WERI-Rb-1 (cell line): ENCODE measurements at regions not wholly inside any gene's neighbourhood (a gene's known extent, or its start where the extent isn't known, plus 50 kb on each side); places are given as distances from the start of the nearest gene placed in this dataset.

ENCODE experiments used
- DNase-seq: peaks from one replicate; pipeline ENCODE4 v3.0.0-alpha.2; 2020
- H3K27ac ChIP-seq: fragments of 250-450 bp; sonication (Bioruptor Pico); 2 replicates; pipeline ENCODE4 v1.5.1; 2020; ENCODE audit warnings: mild to moderate bottlenecking, moderate library complexity
- H3K27me3 ChIP-seq: fragments of 250-450 bp; sonication (Bioruptor Pico); 2 replicates; pipeline ENCODE4 v1.5.1; 2021; ENCODE audit warnings: mild to moderate bottlenecking, low read depth, moderate library complexity; ENCODE audit not compliant: insufficient read depth, severe bottlenecking
- H3K36me3 ChIP-seq: fragments of 250-450 bp; sonication (Bioruptor Pico); 2 replicates; pipeline ENCODE4 v1.5.1; 2020; ENCODE audit warnings: mild to moderate bottlenecking, moderate library complexity
- H3K4me3 ChIP-seq: 2 replicates; pipeline ENCODE4 v1.5.1; 2011; ENCODE audit warnings: low read depth, mild to moderate bottlenecking, control low read depth, low read length
- H3K9me3 ChIP-seq: fragments of 250-450 bp; sonication (Bioruptor Pico); 2 replicates; pipeline ENCODE4 v1.5.1; 2021; ENCODE audit warnings: mild to moderate bottlenecking, moderate library complexity; ENCODE audit not compliant: severe bottlenecking
- TF ChIP-seq, protein P1 (sequence below): IDR thresholded peaks from 2 replicates; pipeline ENCODE4 v1.5.1; 2011; ENCODE audit warnings: low read depth, mild to moderate bottlenecking, control low read depth, inconsistent platforms, low read length

DNA sequence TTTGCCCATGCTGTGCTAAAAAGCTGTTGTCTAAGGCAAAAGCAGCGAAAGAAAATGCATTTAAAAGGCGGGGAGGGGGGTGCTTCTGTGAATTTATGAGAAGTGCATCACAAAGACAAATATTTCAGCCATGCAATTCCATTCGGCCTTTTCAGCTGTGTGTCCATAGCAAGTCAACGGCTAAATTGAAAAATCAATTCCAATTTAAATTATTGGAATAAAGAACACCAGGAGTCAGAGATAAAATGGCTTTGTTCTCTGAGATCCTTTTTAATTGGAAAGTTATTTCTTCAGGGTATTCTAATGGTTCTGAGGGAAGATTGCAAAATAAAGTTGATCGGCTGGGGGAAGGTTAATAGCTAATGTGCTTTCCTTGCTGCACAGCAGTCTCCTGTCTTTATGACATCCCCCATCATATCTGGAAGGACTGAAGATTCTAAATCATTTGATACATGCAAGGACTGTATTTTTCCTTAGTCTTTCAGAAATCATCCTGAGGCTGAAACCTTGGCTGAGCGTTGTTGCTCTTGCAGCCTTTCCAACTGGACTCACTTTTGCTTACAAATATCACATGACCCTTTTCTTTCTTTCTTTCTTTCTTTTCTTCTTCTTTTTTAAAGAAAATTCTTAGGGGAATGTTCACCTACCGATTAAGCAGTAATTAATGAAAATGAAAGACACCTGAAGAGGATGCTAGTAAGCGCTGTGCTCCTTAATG, 647.1 kb downstream of the DACH1 start:
- H3K4me3 ChIP-seq = no peak overlapping the region
- H3K27ac ChIP-seq = no peak overlapping the region
- no peaks in the 10 kb centered on the region for H3K36me3 ChIP-seq
- TF ChIP-seq, protein P1, sequence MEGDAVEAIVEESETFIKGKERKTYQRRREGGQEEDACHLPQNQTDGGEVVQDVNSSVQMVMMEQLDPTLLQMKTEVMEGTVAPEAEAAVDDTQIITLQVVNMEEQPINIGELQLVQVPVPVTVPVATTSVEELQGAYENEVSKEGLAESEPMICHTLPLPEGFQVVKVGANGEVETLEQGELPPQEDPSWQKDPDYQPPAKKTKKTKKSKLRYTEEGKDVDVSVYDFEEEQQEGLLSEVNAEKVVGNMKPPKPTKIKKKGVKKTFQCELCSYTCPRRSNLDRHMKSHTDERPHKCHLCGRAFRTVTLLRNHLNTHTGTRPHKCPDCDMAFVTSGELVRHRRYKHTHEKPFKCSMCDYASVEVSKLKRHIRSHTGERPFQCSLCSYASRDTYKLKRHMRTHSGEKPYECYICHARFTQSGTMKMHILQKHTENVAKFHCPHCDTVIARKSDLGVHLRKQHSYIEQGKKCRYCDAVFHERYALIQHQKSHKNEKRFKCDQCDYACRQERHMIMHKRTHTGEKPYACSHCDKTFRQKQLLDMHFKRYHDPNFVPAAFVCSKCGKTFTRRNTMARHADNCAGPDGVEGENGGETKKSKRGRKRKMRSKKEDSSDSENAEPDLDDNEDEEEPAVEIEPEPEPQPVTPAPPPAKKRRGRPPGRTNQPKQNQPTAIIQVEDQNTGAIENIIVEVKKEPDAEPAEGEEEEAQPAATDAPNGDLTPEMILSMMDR = no peak
- H3K9me3 ChIP-seq = no peaks in the 10 kb centered on the region
- no peak for DNase-seq
- no peaks in the 10 kb centered on the region for H3K27me3 ChIP-seq

DNA sequence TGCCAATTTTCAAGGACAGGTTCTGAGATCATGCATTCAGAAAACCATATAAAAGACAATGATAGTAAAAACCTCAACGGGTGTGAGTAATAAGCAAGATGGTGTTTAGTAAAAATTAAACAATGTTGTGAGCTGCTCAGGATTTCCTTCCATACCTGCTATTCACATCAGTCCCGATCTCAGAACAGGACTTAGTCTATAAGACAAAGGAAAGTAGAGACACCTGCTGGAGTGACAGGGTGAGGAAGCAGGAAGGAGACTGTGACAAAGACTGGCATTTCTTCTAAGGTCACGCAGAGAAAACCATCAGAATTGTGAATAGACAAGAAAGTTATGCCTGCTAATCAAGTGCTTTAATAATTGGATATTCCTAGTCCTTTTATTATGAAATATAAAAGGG, 648.0 kb downstream of the DACH1 start:
- no peaks in the 10 kb centered on the region for H3K9me3 ChIP-seq
- H3K36me3 ChIP-seq = no peaks in the 10 kb centered on the region
- H3K27me3 ChIP-seq = no peaks in the 10 kb centered on the region
- TF ChIP-seq, protein P1 = peak; percentile 53
- no peak overlapping the region for H3K4me3 ChIP-seq
- peak; percentile 43 for DNase-seq
- no peak overlapping the region for H3K27ac ChIP-seq

DNA sequence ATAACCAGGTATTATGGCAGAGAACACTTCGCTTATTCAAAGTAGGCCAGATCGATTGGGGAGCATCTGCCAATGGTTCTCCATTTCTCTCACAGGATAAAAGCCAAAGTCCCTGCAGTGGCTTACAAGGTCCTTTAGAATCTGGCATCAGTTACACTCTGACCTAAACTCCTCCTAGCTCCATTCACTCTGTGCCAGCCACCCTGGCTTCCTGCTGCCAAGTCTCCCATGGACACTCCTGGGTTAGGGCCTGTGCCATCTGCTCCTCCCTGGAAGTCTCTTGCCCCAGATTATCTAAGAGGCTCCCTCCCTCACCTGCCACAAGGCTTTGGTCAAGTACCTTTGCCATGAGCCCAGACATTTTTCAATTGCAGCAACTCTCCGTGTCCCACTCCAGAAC, 649.2 kb downstream of the DACH1 start:
- TF ChIP-seq, protein P1 = no peak
- Histone ChIP-seq H3K27me3 (no peaks in the 10 kb centered on the region), H3K4me3 (no peak overlapping the region), H3K36me3 (no peaks in the 10 kb centered on the region), H3K27ac (no peak overlapping the region), H3K9me3 (no peaks in the 10 kb centered on the region)
- no peak for DNase-seq

- H3K36me3 ChIP-seq = no peaks in the 10 kb centered on the region
- H3K9me3 ChIP-seq = no peaks in the 10 kb centered on the region
- H3K27ac ChIP-seq = no peak overlapping the region
- H3K4me3 ChIP-seq = no peak overlapping the region
- TF ChIP-seq, protein P1 = no peak
- DNase-seq = no peak
- no peaks in the 10 kb centered on the region for H3K27me3 ChIP-seq
Measured at GRCh38 chr13:71214821-71215220, 652.2 kb downstream of the DACH1 start.

- no peak for DNase-seq
- TF ChIP-seq, protein P1 = no peak
- Histone ChIP-seq H3K27ac (no peak overlapping the region), H3K9me3 (no peaks in the 10 kb centered on the region), H3K36me3 (no peaks in the 10 kb centered on the region), H3K4me3 (no peak overlapping the region), H3K27me3 (no peaks in the 10 kb centered on the region)
Measured at GRCh38 chr13:71214357-71214756, 652.6 kb downstream of the DACH1 start.

GRCh38 chr13:71213252-71213821, 653.7 kb downstream of the DACH1 start:
- TF ChIP-seq, protein P1 = no peak
- no peak overlapping the region for H3K27ac ChIP-seq
- no peak overlapping the region for H3K4me3 ChIP-seq
- no peaks in the 10 kb centered on the region for H3K27me3 ChIP-seq
- no peak for DNase-seq
- no peaks in the 10 kb centered on the region for H3K9me3 ChIP-seq
- no peaks in the 10 kb centered on the region for H3K36me3 ChIP-seq
